Naive thymus-derived CD4-positive, alpha-beta T cell (primary cell): ENCODE measurements at regions not wholly inside any gene's neighbourhood (a gene's known extent, or its start where the extent isn't known, plus 50 kb on each side); places are given as distances from the start of the nearest gene placed in this dataset.

Source experiments
- ATAC-seq: fragments of 150-1000 bp; cut with Tn5 transposase; 2 replicates; pipeline ENCODE4 v1.10.0; 2021; ENCODE audit warnings: mild to moderate bottlenecking, moderate library complexity
- CTCF ChIA-PET: fragments of 350-600 bp; sonication (Branson Sonifier 250); formaldehyde crosslinking; loops from one replicate; lab custom pipeline; 2021; ENCODE audit warnings: antibody characterized with exemption; lab: Charles Lee
- POLR2A ChIA-PET: fragments of 350-600 bp; sonication (Branson Sonifier 250); formaldehyde crosslinking; loops from one replicate; lab custom pipeline; 2021; ENCODE audit warnings: antibody characterized with exemption, inconsistent platforms; lab: Charles Lee
- DNase-seq, 9 donors: peaks; one replicate each; pipeline versions ENCODE4 v3.0.0 to v3.0.0-alpha.2; 2020 to 2022; ENCODE audit warnings: mixed read lengths in 1 of 9
- H3K27ac ChIP-seq: one replicate; pipeline ENCODE4 v1.7.0; 2013; ENCODE audit warnings: mild to moderate bottlenecking, low read depth, low read length, moderate library complexity
- H3K27me3 ChIP-seq, 2 donors: one replicate each; pipeline ENCODE4 v1.7.0; 2013; ENCODE audit warnings: low read length in 2 of 2, mild to moderate bottlenecking in 2 of 2, moderate library complexity in 2 of 2; ENCODE audit not compliant: control insufficient read depth in 2 of 2, insufficient read depth in 2 of 2
- H3K36me3 ChIP-seq, 3 experiments: 1 replicate in 2 of 3; 2 replicates in 1 of 3; pipeline ENCODE4 v1.7.0; 2013; ENCODE audit warnings: low read length in 3 of 3, mild to moderate bottlenecking in 3 of 3, moderate library complexity in 1 of 3; ENCODE audit not compliant: insufficient read depth in 3 of 3, control insufficient read depth in 2 of 3
- H3K4me1 ChIP-seq, 2 donors: one replicate each; pipeline ENCODE4 v1.7.0; 2013; ENCODE audit warnings: low read length in 2 of 2, mild to moderate bottlenecking in 2 of 2, moderate library complexity in 1 of 2; ENCODE audit not compliant: control insufficient read depth in 2 of 2, insufficient read depth in 2 of 2
- H3K4me3 ChIP-seq: 2 replicates; pipeline ENCODE4 v1.7.0; 2013; ENCODE audit warnings: mild to moderate bottlenecking, low read length
- H3K9me3 ChIP-seq, 3 experiments: 1 replicate in 2 of 3; 2 replicates in 1 of 3; pipeline ENCODE4 v1.7.0; 2013; ENCODE audit warnings: low read length in 3 of 3; ENCODE audit not compliant: control insufficient read depth in 2 of 3
- H3K27ac Mint-ChIP-seq, 9 donors: one replicate each; pipeline ENCODE4 v1.8.0; 2020 to 2022; ENCODE audit warnings: mixed read lengths in 9 of 9, mild to moderate bottlenecking in 8 of 9, moderate library complexity in 5 of 9, inconsistent platforms in 2 of 9
- H3K27me3 Mint-ChIP-seq, 5 donors: one replicate each; pipeline ENCODE4 v1.8.0; 2021 to 2022; ENCODE audit warnings: mixed read lengths in 5 of 5, mild to moderate bottlenecking in 1 of 5
- H3K36me3 Mint-ChIP-seq, 5 donors: one replicate each; pipeline ENCODE4 v1.8.0; 2020 to 2022; ENCODE audit warnings: mixed read lengths in 5 of 5, mild to moderate bottlenecking in 3 of 5, inconsistent platforms in 1 of 5
- H3K4me1 Mint-ChIP-seq, 7 donors: one replicate each; pipeline ENCODE4 v1.8.0; 2020 to 2022; ENCODE audit warnings: mixed read lengths in 7 of 7, mild to moderate bottlenecking in 3 of 7, inconsistent platforms in 1 of 7
- H3K4me3 Mint-ChIP-seq, 10 donors: one replicate each; pipeline ENCODE4 v1.8.0; 2020 to 2022; ENCODE audit warnings: mild to moderate bottlenecking in 10 of 10, mixed read lengths in 10 of 10, moderate library complexity in 6 of 10, inconsistent platforms in 2 of 10
- H3K9me3 Mint-ChIP-seq, 11 donors: one replicate each; pipeline ENCODE4 v1.8.0; 2020 to 2022; ENCODE audit warnings: mixed read lengths in 11 of 11, mild to moderate bottlenecking in 4 of 11, inconsistent platforms in 1 of 11, moderate library complexity in 1 of 11
- intact Hi-C, 2 donors: fragments of 100-400 bp; cut with micrococcal nuclease; formaldehyde crosslinking; loops; one replicate each; pipeline ENCODE4 v1.15.1; 2023

DNA sequence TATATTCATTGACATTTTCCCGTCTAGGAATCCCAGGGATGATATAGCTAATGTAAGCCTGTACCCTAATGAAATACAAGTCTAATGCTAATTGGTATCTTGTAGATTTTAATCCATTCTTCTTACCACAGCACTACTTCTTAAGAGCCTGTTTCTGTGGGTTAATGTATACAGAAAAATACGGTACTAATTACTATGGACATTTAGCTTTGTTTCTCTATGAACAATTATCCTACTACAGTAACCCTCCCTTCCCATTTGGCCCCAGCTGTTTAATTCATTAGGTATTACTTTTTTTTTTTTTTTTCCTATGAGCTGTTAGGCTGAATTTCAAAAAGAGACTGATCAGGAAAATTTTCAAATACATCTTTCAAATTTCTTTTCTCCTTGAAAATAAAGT lies 245.1 kb upstream of the SLC7A11 start:
- CTCF ChIA-PET: interaction anchor here (0.6 kb wide), 1 partner anchor 354 kb away, joined by 3 read pairs; no protein-coding TSS in a partner anchor
- Mint-ChIP-seq H3K4me3 (no peak overlapping the region), H3K27ac (no peak overlapping the region), H3K36me3 (no peaks in the 10 kb centered on the region), H3K9me3 (peaks cover 0 to 6% (median 0%) of the 10 kb centered on the region in 11 donors), H3K27me3 (peaks cover 0 to 5% (median 0%) of the 10 kb centered on the region in 5 donors), H3K4me1 (peaks cover 0 to 4% (median 0%) of the 10 kb centered on the region in 7 donors)
- H3K9me3 ChIP-seq: no peaks in the 10 kb centered on the region
- POLR2A ChIA-PET: no interaction called here
- H3K4me3 ChIP-seq: no peak overlapping the region
- H3K4me1 ChIP-seq: no peaks in the 10 kb centered on the region
- H3K27ac ChIP-seq: no peak overlapping the region
- intact Hi-C loops: no loop called here
- no peaks in the 10 kb centered on the region for H3K27me3 ChIP-seq
- ATAC-seq: no peak
- no peaks in the 10 kb centered on the region for H3K36me3 ChIP-seq
- DNase-seq: no peak

- ATAC-seq (no peak), DNase-seq (no peak)
- Histone ChIP-seq H3K27me3 (no peaks in the 10 kb centered on the region), H3K27ac (no peak overlapping the region), H3K9me3 (no peaks in the 10 kb centered on the region), H3K4me1 (no peaks in the 10 kb centered on the region), H3K36me3 (no peaks in the 10 kb centered on the region), H3K4me3 (no peak overlapping the region)
- intact Hi-C loops: no loop called here
- Mint-ChIP-seq H3K27me3 (peaks cover 0 to 5% (median 0%) of the 10 kb centered on the region in 5 donors), H3K36me3 (no peaks in the 10 kb centered on the region), H3K27ac (no peak overlapping the region), H3K4me3 (no peak overlapping the region), H3K9me3 (peaks cover 0 to 12% (median 3%) of the 10 kb centered on the region in 11 donors), H3K4me1 (peaks cover 0 to 4% (median 0%) of the 10 kb centered on the region in 7 donors)
- ChIA-PET POLR2A (no interaction called here), CTCF (no interaction called here)
Observed at GRCh38 chr4:138485498-138485897, 243.3 kb upstream of the SLC7A11 start.

- H3K27ac Mint-ChIP-seq: no peak overlapping the region
- H3K4me3 Mint-ChIP-seq: no peak overlapping the region
- POLR2A ChIA-PET: no interaction called here
Observed at GRCh38 chr4:138475116-138475515, 233.0 kb upstream of the SLC7A11 start.

GRCh38 chr4:138473339-138473738 lies 231.2 kb upstream of the SLC7A11 start:
- Histone ChIP-seq H3K4me3 (no peak overlapping the region), H3K9me3 (no peaks in the 10 kb centered on the region), H3K27ac (no peak overlapping the region), H3K27me3 (no peaks in the 10 kb centered on the region), H3K36me3 (no peaks in the 10 kb centered on the region), H3K4me1 (no peaks in the 10 kb centered on the region)
- Mint-ChIP-seq H3K9me3 (peaks cover 0 to 4% (median 1%) of the 10 kb centered on the region in 11 donors), H3K27ac (no peak overlapping the region), H3K4me3 (no peak overlapping the region), H3K36me3 (no peaks in the 10 kb centered on the region), H3K4me1 (no peaks in the 10 kb centered on the region), H3K27me3 (peaks cover 0 to 4% (median 0%) of the 10 kb centered on the region in 5 donors)
- DNase-seq: no peak
- ATAC-seq: no peak
- intact Hi-C loops: no loop called here
- ChIA-PET POLR2A (no interaction called here), CTCF (no interaction called here)

More at GRCh38 chr4:138475116-138475515, 233.0 kb upstream of the SLC7A11 start:
- Histone ChIP-seq H3K9me3 (no peaks in the 10 kb centered on the region), H3K36me3 (no peaks in the 10 kb centered on the region), H3K4me3 (no peak overlapping the region), H3K27ac (no peak overlapping the region), H3K27me3 (no peaks in the 10 kb centered on the region), H3K4me1 (no peaks in the 10 kb centered on the region)
- H3K27me3 Mint-ChIP-seq: peaks cover 0 to 4% (median 0%) of the 10 kb centered on the region in 5 donors
- CTCF ChIA-PET: no interaction called here
- ATAC-seq: no peak
- no peaks in the 10 kb centered on the region for H3K36me3 Mint-ChIP-seq
- H3K4me1 Mint-ChIP-seq: no peaks in the 10 kb centered on the region
- H3K9me3 Mint-ChIP-seq: peaks cover 0 to 4% (median 2%) of the 10 kb centered on the region in 11 donors
- DNase-seq: no peak
- intact Hi-C loops: no loop called here

DNA sequence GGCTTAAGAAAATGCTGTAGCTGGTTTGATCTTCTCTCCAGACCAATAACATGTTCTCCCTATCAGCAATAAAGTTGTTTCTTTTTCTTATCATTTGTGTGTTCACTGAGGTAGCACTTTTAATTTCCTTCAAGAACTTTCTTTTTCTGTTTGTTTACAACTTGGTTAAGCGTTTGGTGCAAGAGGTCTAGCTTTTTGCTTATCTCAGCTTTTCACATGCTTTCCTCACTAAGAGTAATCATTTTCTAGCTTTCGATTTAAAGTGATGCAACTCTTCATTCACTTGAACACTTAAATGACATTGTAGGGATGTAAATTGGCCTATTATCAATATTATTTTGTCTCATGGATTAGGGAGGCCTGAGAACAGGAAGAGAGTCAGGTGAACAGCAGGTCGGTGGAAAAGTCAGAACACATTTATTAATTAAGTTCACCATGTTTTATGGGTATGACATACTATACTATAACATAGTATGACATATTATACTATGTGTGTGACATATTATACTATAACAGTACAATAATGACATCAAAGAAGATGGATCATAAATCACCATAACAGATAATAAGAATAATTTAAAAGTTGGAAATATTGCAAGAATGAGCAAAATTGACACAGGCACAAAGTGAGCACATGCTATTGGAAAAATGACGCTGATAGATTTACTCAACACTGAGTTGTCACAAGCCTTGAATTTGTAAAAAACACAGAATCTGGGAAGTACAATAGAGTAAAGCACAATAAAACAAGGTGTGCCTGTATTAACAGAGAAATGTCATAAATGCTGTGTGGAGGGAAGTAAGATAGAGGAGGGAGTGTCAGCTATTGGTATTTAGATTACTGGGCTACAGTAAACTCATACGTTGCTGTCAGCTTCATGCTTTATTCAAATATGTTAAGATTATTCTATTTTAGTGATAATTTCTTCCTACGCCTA lies 218.6 kb upstream of the SLC7A11 start:
- Mint-ChIP-seq H3K4me1 (peaks cover 0 to 2% (median 0%) of the 10 kb centered on the region in 7 donors), H3K36me3 (no peaks in the 10 kb centered on the region), H3K27ac (no peak overlapping the region), H3K9me3 (peaks cover 0 to 11% (median 2%) of the 10 kb centered on the region in 11 donors), H3K4me3 (no peak overlapping the region), H3K27me3 (peaks cover 0 to 9% (median 4%) of the 10 kb centered on the region in 5 donors)
- CTCF ChIA-PET: no interaction called here
- H3K9me3 ChIP-seq: no peaks in the 10 kb centered on the region
- H3K4me3 ChIP-seq: no peak overlapping the region
- H3K27me3 ChIP-seq: no peaks in the 10 kb centered on the region
- ATAC-seq: no peak
- intact Hi-C loops: no loop called here
- POLR2A ChIA-PET: no interaction called here
- H3K36me3 ChIP-seq: no peaks in the 10 kb centered on the region
- no peak for DNase-seq
- H3K27ac ChIP-seq: no peak overlapping the region
- H3K4me1 ChIP-seq: no peaks in the 10 kb centered on the region

GRCh38 chr4:138458751-138459150 lies 216.6 kb upstream of the SLC7A11 start:
- Mint-ChIP-seq H3K9me3 (peaks cover 0 to 10% (median 3%) of the 10 kb centered on the region in 11 donors), H3K27ac (no peak overlapping the region), H3K36me3 (no peaks in the 10 kb centered on the region), H3K27me3 (peaks cover 0 to 12% (median 4%) of the 10 kb centered on the region in 5 donors), H3K4me1 (no peaks in the 10 kb centered on the region), H3K4me3 (no peak overlapping the region)
- POLR2A ChIA-PET: no interaction called here
- ATAC-seq (no peak), DNase-seq (no peak)
- Histone ChIP-seq H3K4me1 (no peaks in the 10 kb centered on the region), H3K9me3 (no peaks in the 10 kb centered on the region), H3K27ac (no peak overlapping the region), H3K36me3 (no peaks in the 10 kb centered on the region), H3K4me3 (no peak overlapping the region), H3K27me3 (no peaks in the 10 kb centered on the region)
- intact Hi-C loops: no loop called here
- CTCF ChIA-PET: no interaction called here
